ENCODE measurements at regions not wholly inside any gene's neighbourhood (a gene's known extent, or its start where the extent isn't known, plus 50 kb on each side); places are given as distances from the start of the nearest gene placed in this dataset.
A peak's percentile ranks its signal among the peaks of the same experiment; 100 is the strongest.

GRCh38 chr2:77797088-77797487, 274.9 kb upstream of the LRRTM4 start (continued):
- TF ChIP-seq CSRNP3 (CRISPR knock-in tag; IDR thresholded peaks at IDR 0.05) = no peak
- no peak for TF ChIP-seq TSHZ2 (CRISPR knock-in tag; IDR thresholded peaks at IDR 0.05)
- no peak for TF ChIP-seq ZFP30 (CRISPR knock-in tag; IDR thresholded peaks at IDR 0.05)
- no peak for TF ChIP-seq RARB (CRISPR knock-in tag; IDR thresholded peaks at IDR 0.05)
- no peak for TF ChIP-seq BACH2 (CRISPR knock-in tag; IDR thresholded peaks at IDR 0.05; ENCODE audit: borderline replicate concordance)
- TF ChIP-seq OSR1 (CRISPR knock-in tag; IDR thresholded peaks at IDR 0.05) = no peak
- TF ChIP-seq PPARA (CRISPR knock-in tag; IDR thresholded peaks at IDR 0.05; ENCODE audit: borderline replicate concordance) = no peak

GRCh38 chr2:77800410-77800809, 278.2 kb upstream of the LRRTM4 start:
- ATAC-seq = no peak
- no peak for TF ChIP-seq ZC3H10 (CRISPR knock-in tag; IDR thresholded peaks at IDR 0.05)
- TF ChIP-seq SNAI2 (CRISPR knock-in tag; IDR thresholded peaks at IDR 0.05) = no peak
- TF ChIP-seq ISL1 (CRISPR knock-in tag; IDR thresholded peaks at IDR 0.05) = no peak
- no peak for TF ChIP-seq ZFP3 (CRISPR knock-in tag; IDR thresholded peaks at IDR 0.05)
- TF ChIP-seq TSHZ2 (CRISPR knock-in tag; IDR thresholded peaks at IDR 0.05) = peak; percentile 27; the same call in 1 of the 2 replicates
- TF ChIP-seq CREB5 (CRISPR knock-in tag; IDR thresholded peaks at IDR 0.05; ENCODE audit: low read depth) = no peak
- TF ChIP-seq CSRNP3 (CRISPR knock-in tag; IDR thresholded peaks at IDR 0.05) = no peak
- TF ChIP-seq TCF4 (CRISPR knock-in tag; IDR thresholded peaks at IDR 0.05; ENCODE audit: borderline replicate concordance) = peak; percentile 97
- peak; percentile 41; the same call in 1 of the 2 replicates for TF ChIP-seq ZNF70 (CRISPR knock-in tag; IDR thresholded peaks at IDR 0.05)
- TF ChIP-seq ZFP30 (CRISPR knock-in tag; IDR thresholded peaks at IDR 0.05) = no peak
- TF ChIP-seq CSDC2 (CRISPR knock-in tag; IDR thresholded peaks at IDR 0.05) = no peak
- no peak for TF ChIP-seq TOX (CRISPR knock-in tag; IDR thresholded peaks at IDR 0.05; ENCODE audit: borderline replicate concordance)
- TF ChIP-seq GLIS3 (CRISPR knock-in tag; IDR thresholded peaks at IDR 0.05) = no peak
- TF ChIP-seq RARB (CRISPR knock-in tag; IDR thresholded peaks at IDR 0.05) = no peak
- TF ChIP-seq OSR1 (CRISPR knock-in tag; IDR thresholded peaks at IDR 0.05) = no peak
- TF ChIP-seq PPARA (CRISPR knock-in tag; IDR thresholded peaks at IDR 0.05; ENCODE audit: borderline replicate concordance) = no peak
- no peak for TF ChIP-seq BACH2 (CRISPR knock-in tag; IDR thresholded peaks at IDR 0.05; ENCODE audit: borderline replicate concordance)

GRCh38 chr2:77807531-77808215, 285.5 kb upstream of the LRRTM4 start:
- ATAC-seq = no peak
- TF ChIP-seq BACH2 (CRISPR knock-in tag; IDR thresholded peaks at IDR 0.05; ENCODE audit: borderline replicate concordance) (no peak), CREB5 (CRISPR knock-in tag; IDR thresholded peaks at IDR 0.05; ENCODE audit: low read depth) (no peak), ISL1 (CRISPR knock-in tag; IDR thresholded peaks at IDR 0.05) (no peak), ZC3H10 (CRISPR knock-in tag; IDR thresholded peaks at IDR 0.05) (no peak)

All from SK-N-SH treated with all-trans-retinoic acid at 6 μM for 48 hours (cell line).